ENCODE measurements at regions not wholly inside any gene's neighbourhood (a gene's known extent, or its start where the extent isn't known, plus 50 kb on each side); places are given as distances from the start of the nearest gene placed in this dataset.

GRCh38 chr2:15790326-15790725 is 150.0 kb upstream of the MYCN start:
- no peaks in the 10 kb centered on the region for H3K9me3 ChIP-seq
- H3K36me3 ChIP-seq, result no peaks in the 10 kb centered on the region
- WGBS, 5 donors, result 83 to 100% (median 87%) methylated on average over 5 to 9 of the region's 9 CpGs
- TF ChIP-seq CTCF (IDR thresholded peaks at IDR 0.05) (no peak), EP300 (IDR thresholded peaks at IDR 0.05) (no peak), POLR2AphosphoS5 (IDR thresholded peaks at IDR 0.05) (no peak), POLR2A (IDR thresholded peaks at IDR 0.05) (no peak)
- H3K27me3 ChIP-seq, result peaks cover 0 to 8% (median 0%) of the 10 kb centered on the region in 3 donors
- H3K4me3 ChIP-seq, result no peak overlapping the region
- peaks cover 0 to 2% (median 0%) of the 10 kb centered on the region in 4 donors for H3K4me1 ChIP-seq
- intact Hi-C loops (cut with DNase I; ENCODE audit: low total_unique reads), result no loop called here
- no peak for DNase-seq
- no peak overlapping the region for H3K27ac ChIP-seq

GRCh38 chr2:15790838-15791237 is 149.5 kb upstream of the MYCN start:
- Histone ChIP-seq H3K27ac (no peak overlapping the region), H3K4me1 (peaks cover 0 to 7% (median 0%) of the 10 kb centered on the region in 4 donors), H3K27me3 (peaks cover 0 to 8% (median 0%) of the 10 kb centered on the region in 3 donors), H3K36me3 (no peaks in the 10 kb centered on the region), H3K9me3 (no peaks in the 10 kb centered on the region), H3K4me3 (no peak overlapping the region)
- DNase-seq, result no peak
- intact Hi-C loops (cut with DNase I; ENCODE audit: low total_unique reads), result no loop called here
- WGBS, 5 donors, result 86 to 88% (median 86%) methylated on average over 7 of the region's 7 CpGs
- no peak for TF ChIP-seq EP300 (IDR thresholded peaks at IDR 0.05)

- Histone ChIP-seq H3K9me3 (no peaks in the 10 kb centered on the region), H3K36me3 (no peaks in the 10 kb centered on the region), H3K27me3 (peaks cover 0 to 12% (median 0%) of the 10 kb centered on the region in 3 donors), H3K4me1 (peaks cover 0 to 7% (median 0%) of the 10 kb centered on the region in 4 donors), H3K27ac (no peak overlapping the region), H3K4me3 (no peak overlapping the region)
- TF ChIP-seq EP300 (IDR thresholded peaks at IDR 0.05), result no peak
- no peak for TF ChIP-seq CTCF (IDR thresholded peaks at IDR 0.05)
- TF ChIP-seq POLR2A (IDR thresholded peaks at IDR 0.05), result no peak
- no peak for TF ChIP-seq POLR2AphosphoS5 (IDR thresholded peaks at IDR 0.05)
- intact Hi-C loops (cut with DNase I; ENCODE audit: low total_unique reads), result no loop called here
- 83 to 89% (median 87%) methylated on average over 4 of the region's 4 CpGs for WGBS, 5 donors
- no peak for DNase-seq
Measured at GRCh38 chr2:15791294-15791693, 149.1 kb upstream of the MYCN start.

- H3K36me3 ChIP-seq, result no peaks in the 10 kb centered on the region
- DNase-seq, result no peak
- H3K4me1 ChIP-seq, result peaks cover 0 to 7% (median 0%) of the 10 kb centered on the region in 4 donors
- no peak overlapping the region for H3K4me3 ChIP-seq
- no peak overlapping the region for H3K27ac ChIP-seq
- WGBS, 5 donors, result 69 to 82% (median 77%) methylated on average over 8 of the region's 8 CpGs
- TF ChIP-seq POLR2AphosphoS5 (IDR thresholded peaks at IDR 0.05), result no peak
- no peak for TF ChIP-seq CTCF (IDR thresholded peaks at IDR 0.05)
- no peak for TF ChIP-seq EP300 (IDR thresholded peaks at IDR 0.05)
- no peak for TF ChIP-seq POLR2A (IDR thresholded peaks at IDR 0.05)
- peaks cover 0 to 21% (median 0%) of the 10 kb centered on the region in 3 donors for H3K27me3 ChIP-seq
- intact Hi-C loops (cut with DNase I; ENCODE audit: low total_unique reads), result no loop called here
- H3K9me3 ChIP-seq, result no peaks in the 10 kb centered on the region
Measured at GRCh38 chr2:15792331-15792730, 148.0 kb upstream of the MYCN start.

GRCh38 chr2:15793078-15793913 is 147.1 kb upstream of the MYCN start:
- peaks cover 0 to 7% (median 0%) of the 10 kb centered on the region in 4 donors for H3K4me1 ChIP-seq
- intact Hi-C loops (cut with DNase I; ENCODE audit: low total_unique reads), result no loop called here
- H3K9me3 ChIP-seq, result no peaks in the 10 kb centered on the region
- WGBS, 5 donors, result 79 to 87% (median 83%) methylated on average over 8 of the region's 8 CpGs
- peaks cover 0 to 24% (median 0%) of the 10 kb centered on the region in 3 donors for H3K27me3 ChIP-seq
- no peak overlapping the region for H3K27ac ChIP-seq
- H3K36me3 ChIP-seq, result no peaks in the 10 kb centered on the region
- no peak overlapping the region for H3K4me3 ChIP-seq
- DNase-seq, result no peak
- TF ChIP-seq CTCF (IDR thresholded peaks at IDR 0.05) (no peak), POLR2A (IDR thresholded peaks at IDR 0.05) (no peak), POLR2AphosphoS5 (IDR thresholded peaks at IDR 0.05) (no peak), EP300 (IDR thresholded peaks at IDR 0.05) (no peak)
